Right cardiac atrium (tissue), 5 donors: ENCODE measurements at regions not wholly inside any gene's neighbourhood (a gene's known extent, or its start where the extent isn't known, plus 50 kb on each side); places are given as distances from the start of the nearest gene placed in this dataset.

Experiments used
- ATAC-seq, 2 donors: fragments of 200-7000 bp; cut with Tn5 transposase; one replicate each; pipeline versions ENCODE4 v1.8.0 to v1.9.1; 2020; ENCODE audit warnings: moderate library complexity in 2 of 2, mild to moderate bottlenecking in 1 of 2
- DNase-seq, 3 donors: peaks; one replicate each; pipeline ENCODE4 v3.0.0-alpha.2; 2020
- H3K27ac ChIP-seq: one replicate; pipeline ENCODE4 v1.5.1; 2013; ENCODE audit warnings: mild to moderate bottlenecking, low read length, control low read depth, moderate library complexity
- H3K27me3 ChIP-seq: one replicate; pipeline ENCODE4 v1.6.1; 2013; ENCODE audit not compliant: control insufficient read depth, insufficient read depth
- H3K4me1 ChIP-seq: one replicate; pipeline ENCODE4 v1.6.1; 2013; ENCODE audit warnings: low read length; ENCODE audit not compliant: control insufficient read depth, insufficient read depth
- H3K4me3 ChIP-seq: one replicate; pipeline ENCODE4 v1.5.1; 2013; ENCODE audit warnings: low read length, control low read depth
- H3K9me3 ChIP-seq: one replicate; pipeline ENCODE4 v1.6.1; 2013; ENCODE audit warnings: low read length; ENCODE audit not compliant: control insufficient read depth
- WGBS: extraction: QIAGEN DNeasy Blood & Tissue Kit; methylation state at CpG from one replicate; pipeline ENCODE4 v1.1.7; 2013; 5-methylcytosine and 5-hydroxymethylcytosine counted together
- intact Hi-C, 4 donors: fragments of 100-400 bp; cut with DNase I; formaldehyde crosslinking; loops; one replicate each; pipeline versions ENCODE4 v1.11.0 to v1.14.0; 2022 to 2023
- donor health status: healthy with polysubstance abuse.
- donor health status: DM: no; HTN: yes; CAD: no.
- donor health status: DM: no; HTN: no; CAD: no.
- donor health status: DM: no; HTN: yes; CAD: no; lungs with severe emphysema.
- donor health status: DM: yes; HTN: yes; CAD: no.

GRCh38 chr9:38272710-38273109, 119.8 kb upstream of the ALDH1B1 start:
- no peaks in the 10 kb centered on the region for H3K27me3 ChIP-seq
- DNase-seq (no peak), ATAC-seq (no peak)
- H3K9me3 ChIP-seq: no peaks in the 10 kb centered on the region
- no peaks in the 10 kb centered on the region for H3K4me1 ChIP-seq
- WGBS: 19% methylated on average over 1 of the region's 1 CpG
- intact Hi-C loops: no loop called here
- no peak overlapping the region for H3K27ac ChIP-seq
- no peak overlapping the region for H3K4me3 ChIP-seq

GRCh38 chr9:38271666-38272241, 120.7 kb upstream of the ALDH1B1 start:
- intact Hi-C loops: no loop called here
- H3K4me1 ChIP-seq: no peaks in the 10 kb centered on the region
- H3K9me3 ChIP-seq: no peaks in the 10 kb centered on the region
- DNase-seq (no peak), ATAC-seq (no peak)
- WGBS: 62% methylated on average over 3 of the region's 3 CpGs
- H3K27ac ChIP-seq: no peak overlapping the region
- H3K27me3 ChIP-seq: no peaks in the 10 kb centered on the region
- no peak overlapping the region for H3K4me3 ChIP-seq

GRCh38 chr9:38269775-38270174, 122.7 kb upstream of the ALDH1B1 start:
- 66% methylated on average over 4 of the region's 4 CpGs for WGBS
- no peak for DNase-seq
- Histone ChIP-seq H3K27ac (no peak overlapping the region), H3K9me3 (no peaks in the 10 kb centered on the region), H3K4me3 (no peak overlapping the region), H3K27me3 (no peaks in the 10 kb centered on the region), H3K4me1 (no peaks in the 10 kb centered on the region)
- intact Hi-C loops: no loop called here
- ATAC-seq: no peak

GRCh38 chr9:38263532-38263931, 129.0 kb upstream of the ALDH1B1 start:
- 38% methylated on average over 1 of the region's 1 CpG for WGBS
- Histone ChIP-seq H3K27ac (no peak overlapping the region), H3K27me3 (no peaks in the 10 kb centered on the region), H3K4me1 (no peaks in the 10 kb centered on the region), H3K9me3 (no peaks in the 10 kb centered on the region), H3K4me3 (no peak overlapping the region)
- intact Hi-C loops: no loop called here
- ATAC-seq: no peak
- no peak for DNase-seq

- H3K27me3 ChIP-seq: no peaks in the 10 kb centered on the region
Observed at GRCh38 chr9:38259519-38260218, 132.8 kb upstream of the ALDH1B1 start.

GRCh38 chr9:38259056-38259455, 133.4 kb upstream of the ALDH1B1 start:
- Histone ChIP-seq H3K27me3 (no peaks in the 10 kb centered on the region), H3K4me1 (no peaks in the 10 kb centered on the region), H3K27ac (no peak overlapping the region), H3K4me3 (no peak overlapping the region), H3K9me3 (no peaks in the 10 kb centered on the region)
- 77% methylated on average over 2 of the region's 2 CpGs for WGBS
- intact Hi-C loops: no loop called here
- no peak for ATAC-seq
- no peak for DNase-seq

More at GRCh38 chr9:38259519-38260218, 132.8 kb upstream of the ALDH1B1 start:
- intact Hi-C loops: no loop called here
- Histone ChIP-seq H3K9me3 (no peaks in the 10 kb centered on the region), H3K27ac (no peak overlapping the region), H3K4me3 (no peak overlapping the region), H3K4me1 (no peaks in the 10 kb centered on the region)
- 91% methylated on average over 8 of the region's 8 CpGs for WGBS
- DNase-seq: no peak
- no peak for ATAC-seq

GRCh38 chr9:38257626-38258215, 134.8 kb upstream of the ALDH1B1 start:
- no peaks in the 10 kb centered on the region for H3K4me1 ChIP-seq
- H3K27me3 ChIP-seq: no peaks in the 10 kb centered on the region
- intact Hi-C loops: no loop called here
- WGBS: 80% methylated on average over 6 of the region's 6 CpGs
- no peak for DNase-seq
- no peaks in the 10 kb centered on the region for H3K9me3 ChIP-seq
- H3K4me3 ChIP-seq: no peak overlapping the region
- ATAC-seq: no peak
- no peak overlapping the region for H3K27ac ChIP-seq

- Histone ChIP-seq H3K4me1 (no peaks in the 10 kb centered on the region), H3K27me3 (no peaks in the 10 kb centered on the region), H3K4me3 (no peak overlapping the region), H3K9me3 (no peaks in the 10 kb centered on the region), H3K27ac (no peak overlapping the region)
- DNase-seq: no peak
- ATAC-seq: no peak
- WGBS: 84% methylated on average over 2 of the region's 2 CpGs
- intact Hi-C loops: no loop called here
Observed at GRCh38 chr9:38256461-38256860, 136.0 kb upstream of the ALDH1B1 start.

GRCh38 chr9:38255599-38255998, 136.9 kb upstream of the ALDH1B1 start:
- Histone ChIP-seq H3K27me3 (no peaks in the 10 kb centered on the region), H3K9me3 (no peaks in the 10 kb centered on the region), H3K4me3 (no peak overlapping the region), H3K4me1 (no peaks in the 10 kb centered on the region), H3K27ac (no peak overlapping the region)
- DNase-seq (no peak), ATAC-seq (no peak)
- 83% methylated on average over 3 of the region's 3 CpGs for WGBS
- intact Hi-C loops: no loop called here

- H3K27me3 ChIP-seq: no peaks in the 10 kb centered on the region
- H3K4me3 ChIP-seq: no peak overlapping the region
- H3K4me1 ChIP-seq: no peaks in the 10 kb centered on the region
- intact Hi-C loops: no loop called here
- 75% methylated on average over 2 of the region's 2 CpGs for WGBS
- H3K9me3 ChIP-seq: no peaks in the 10 kb centered on the region
- DNase-seq: no peak
- ATAC-seq: no peak
- no peak overlapping the region for H3K27ac ChIP-seq
Observed at GRCh38 chr9:38254756-38255155, 137.7 kb upstream of the ALDH1B1 start.

- H3K27me3 ChIP-seq: no peaks in the 10 kb centered on the region
- intact Hi-C loops: no loop called here
- no peak overlapping the region for H3K27ac ChIP-seq
- H3K4me1 ChIP-seq: no peaks in the 10 kb centered on the region
- WGBS: 59% methylated on average over 7 of the region's 7 CpGs
- DNase-seq: no peak
- H3K4me3 ChIP-seq: no peak overlapping the region
- ATAC-seq: no peak
- H3K9me3 ChIP-seq: no peaks in the 10 kb centered on the region
Observed at GRCh38 chr9:38254151-38254550, 138.4 kb upstream of the ALDH1B1 start.
